GM19023 (cell line): ENCODE measurements at regions not wholly inside any gene's neighbourhood (a gene's known extent, or its start where the extent isn't known, plus 50 kb on each side); places are given as distances from the start of the nearest gene placed in this dataset.

Experiments used
- ATAC-seq: cut with Tn5 transposase; IDR thresholded peaks from one replicate; pipeline ENCODE4 v1.9.1; 2021; ENCODE audit warnings: mild to moderate bottlenecking, moderate library complexity; ENCODE audit not compliant: unreplicated experiment

DNA sequence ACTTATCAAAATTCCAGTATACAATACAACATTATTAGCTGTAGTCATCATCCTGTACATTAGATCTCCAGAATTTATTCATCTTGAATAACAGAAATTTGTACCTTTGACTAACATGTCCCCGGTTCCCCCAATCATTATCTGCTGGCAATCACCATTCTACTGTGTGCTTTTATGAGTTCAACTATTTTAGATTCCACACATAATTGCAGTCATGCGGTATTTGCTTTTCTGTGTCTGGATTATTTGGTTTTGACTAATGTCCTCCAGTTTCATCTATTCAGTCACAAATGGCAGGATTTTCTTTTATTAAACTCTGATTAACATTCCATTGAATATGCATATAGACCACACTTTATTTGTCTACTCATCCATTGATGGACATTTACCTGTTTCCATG, 530.7 kb upstream of the SLITRK1 start:
- ATAC-seq, result no peak

DNA sequence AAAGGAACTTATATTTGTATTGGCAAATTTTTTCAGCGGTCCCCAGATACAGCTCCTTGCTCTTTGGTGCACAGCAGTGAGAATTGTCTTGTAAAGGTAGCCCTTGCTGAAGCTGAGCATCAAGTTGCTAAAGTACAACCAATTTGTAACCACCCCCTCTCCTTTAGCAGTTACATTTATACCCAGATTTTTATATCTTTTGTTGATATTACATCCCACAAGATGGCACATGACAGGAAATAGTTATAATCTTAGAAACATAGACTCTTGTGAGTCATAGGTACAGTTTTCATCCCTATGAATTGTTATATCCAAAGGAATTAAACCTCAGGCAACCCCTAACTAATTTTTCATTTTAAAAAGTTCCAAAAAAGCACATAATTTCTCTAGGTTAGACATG, 523.0 kb upstream of the SLITRK1 start:
- ATAC-seq, result no peak

DNA sequence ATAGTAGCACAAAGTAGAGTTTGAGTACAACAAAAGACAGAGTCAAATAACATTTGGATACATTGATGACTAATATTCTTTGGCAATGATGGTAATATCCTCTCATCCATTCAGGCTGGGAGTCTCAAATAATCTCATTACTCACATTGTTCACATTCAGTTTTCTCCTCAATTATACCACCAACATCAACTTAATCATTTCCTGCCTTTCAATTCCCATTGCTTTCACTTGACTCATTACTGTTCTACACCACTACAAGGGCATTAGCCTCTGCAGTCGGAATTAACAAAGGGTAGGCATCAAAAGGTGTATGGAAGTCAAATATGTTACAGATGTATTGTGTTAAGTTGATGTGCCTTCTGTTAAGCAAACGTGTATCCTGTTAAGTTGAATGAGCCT, 518.4 kb upstream of the SLITRK1 start:
- no peak for ATAC-seq

DNA sequence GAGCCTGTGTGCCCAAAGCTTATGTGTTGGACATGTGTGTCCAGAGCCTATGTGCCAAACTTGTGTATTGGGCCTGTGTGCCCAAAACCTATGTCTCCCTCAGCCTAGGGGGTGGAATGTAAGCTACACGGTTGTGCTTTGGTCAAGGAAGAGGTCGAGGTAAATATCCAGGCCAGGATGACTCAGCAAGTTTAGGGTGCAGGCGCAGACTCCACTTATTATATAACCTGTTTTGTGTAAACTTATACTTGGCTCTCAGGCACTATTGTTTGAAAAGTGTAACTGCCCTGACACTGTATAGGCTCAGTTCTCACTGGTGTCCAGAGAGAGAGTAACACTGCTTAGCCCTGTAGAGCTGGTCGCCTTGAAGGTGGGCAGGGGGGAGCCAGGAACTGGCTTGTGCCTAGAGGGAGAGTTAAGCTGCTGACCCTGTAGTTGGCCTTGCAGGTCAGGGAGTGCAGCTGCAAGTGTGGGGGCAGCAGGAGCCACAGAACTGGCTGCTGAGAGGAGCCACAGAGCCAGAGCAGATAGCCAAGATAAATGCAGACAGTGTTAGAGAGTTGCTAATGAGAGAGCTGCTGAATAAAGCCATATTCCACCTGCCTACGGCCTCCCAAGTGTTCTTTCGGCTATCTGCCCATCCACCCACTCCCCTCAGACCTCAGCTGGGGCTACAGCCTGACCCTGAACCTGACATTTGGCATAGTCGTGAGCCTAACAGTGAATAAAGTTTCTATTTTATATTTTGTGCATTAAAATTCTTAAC, 517.2 kb upstream of the SLITRK1 start:
- ATAC-seq, result no peak

DNA sequence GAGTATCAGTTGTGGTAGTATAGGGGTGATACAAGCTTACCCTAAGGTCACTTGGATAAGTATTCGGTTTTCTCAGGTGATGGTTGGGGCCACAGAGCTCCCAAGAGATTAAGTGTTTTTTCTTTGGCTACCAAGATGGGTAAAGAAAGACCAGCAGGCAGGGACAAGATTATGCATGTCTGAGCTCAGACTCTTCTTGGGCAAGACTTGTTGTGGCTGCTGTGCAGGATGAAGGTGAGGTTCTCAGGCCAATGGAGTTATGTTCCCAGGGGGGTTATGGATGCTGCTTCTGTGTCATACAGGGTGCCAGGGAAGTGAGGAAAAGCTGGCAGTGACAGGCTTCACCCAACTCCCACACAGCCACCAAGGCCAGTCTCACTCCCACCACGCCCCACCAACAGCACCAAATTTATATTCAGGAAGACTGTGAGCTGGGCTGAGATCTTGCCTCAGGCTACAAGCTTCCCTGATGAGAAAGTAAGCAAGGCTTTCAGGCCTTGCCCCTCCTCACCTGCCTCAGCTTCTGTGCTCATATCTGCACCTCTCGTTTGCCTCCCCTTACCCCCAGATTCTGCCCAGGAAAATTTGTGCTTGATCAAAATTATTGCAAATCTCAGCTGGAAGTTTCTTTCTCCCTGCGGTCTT, 511.8 kb upstream of the SLITRK1 start:
- no peak for ATAC-seq

DNA sequence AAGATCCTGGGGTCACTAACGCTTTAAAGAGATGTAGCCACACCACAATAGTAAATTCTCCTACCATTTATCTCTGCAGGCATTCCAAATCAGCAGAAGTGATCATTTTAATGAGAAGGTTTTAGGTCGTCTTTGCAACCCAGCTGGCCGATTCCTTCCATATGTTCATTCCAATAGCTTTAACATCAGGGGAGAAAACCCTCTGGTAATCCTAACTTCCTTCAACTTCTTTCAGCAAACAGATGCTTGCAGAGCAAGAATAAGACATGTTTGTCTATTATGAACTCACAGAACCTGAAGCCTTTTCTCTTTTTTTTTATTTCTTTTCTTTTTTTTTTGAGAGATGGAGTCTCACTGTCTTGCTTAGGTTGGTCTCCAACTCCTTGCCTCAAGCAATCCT, 498.6 kb upstream of the SLITRK1 start:
- no peak for ATAC-seq

DNA sequence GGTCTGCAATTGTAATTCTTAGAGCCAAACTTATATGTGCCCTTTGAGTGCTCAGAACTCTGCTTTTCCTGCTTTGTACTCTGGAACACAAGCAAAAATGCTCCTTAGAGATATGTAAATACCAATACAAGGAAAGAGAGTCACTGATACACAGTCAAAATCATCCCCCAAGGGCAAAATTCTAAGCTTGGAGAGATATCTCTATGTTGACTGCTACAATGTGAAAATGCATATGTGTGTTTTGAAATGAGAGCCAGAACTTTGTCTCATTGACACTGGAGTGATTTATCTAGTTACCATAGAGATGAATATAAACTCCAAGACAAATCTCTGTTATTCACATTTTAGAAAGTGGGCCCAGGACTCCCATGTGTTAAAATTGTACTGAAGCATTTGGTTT, 494.8 kb upstream of the SLITRK1 start:
- ATAC-seq, result no peak

DNA sequence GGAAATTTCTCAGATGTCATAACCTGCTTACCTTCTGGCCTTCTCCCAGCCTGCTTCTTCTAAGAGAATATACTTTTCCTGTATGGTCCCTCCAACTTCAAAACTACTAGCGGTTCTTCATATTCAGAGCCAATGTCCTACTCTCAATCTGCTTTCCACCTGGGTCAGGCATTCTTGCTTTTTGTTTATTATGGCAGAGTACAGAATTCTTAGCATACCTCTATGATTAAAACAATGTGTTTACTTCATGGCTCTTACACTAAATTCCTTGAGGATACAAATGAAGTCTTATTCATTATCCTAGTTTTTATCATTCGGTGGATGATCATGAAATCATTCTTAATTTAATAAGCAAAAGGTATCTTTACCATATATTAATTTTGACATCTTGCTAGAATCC, 484.2 kb upstream of the SLITRK1 start:
- ATAC-seq, result no peak

DNA sequence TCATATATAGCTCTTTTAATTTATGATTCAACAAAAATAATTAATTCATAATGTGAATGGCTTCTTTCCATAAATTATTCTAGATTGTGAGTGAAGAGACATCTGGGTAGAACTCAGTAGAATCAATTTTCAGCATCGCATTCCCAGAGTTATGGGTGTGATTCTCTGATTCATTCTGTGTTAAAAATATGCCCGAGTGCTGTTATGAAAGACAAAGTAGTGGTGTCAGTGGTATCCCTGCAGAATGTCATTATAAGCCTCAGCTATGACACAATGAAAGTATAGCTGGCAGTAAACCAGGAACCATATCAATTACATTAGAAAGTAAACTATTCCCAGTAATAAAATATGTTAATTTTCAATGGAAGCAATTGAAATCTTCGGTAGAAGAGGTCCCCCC, 480.5 kb upstream of the SLITRK1 start:
- no peak for ATAC-seq

DNA sequence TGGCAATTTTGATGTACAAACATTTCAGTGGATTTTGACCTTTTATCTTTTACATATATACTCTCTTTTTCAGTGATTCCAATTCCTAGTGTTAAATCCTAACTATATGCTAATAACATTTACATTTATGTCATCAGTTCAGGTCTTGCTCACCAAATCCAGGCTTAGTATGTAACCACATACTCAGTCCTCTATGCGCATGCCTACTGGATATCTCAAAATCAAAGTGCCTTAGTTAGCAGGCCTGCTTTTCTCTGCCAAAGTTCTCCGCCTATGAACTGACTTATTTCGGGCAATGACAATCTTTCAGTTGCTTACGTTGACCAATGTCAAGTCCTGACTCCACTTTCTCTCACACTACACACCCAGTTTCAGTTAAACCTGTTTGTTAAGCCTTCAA, 478.5 kb upstream of the SLITRK1 start:
- no peak for ATAC-seq

DNA sequence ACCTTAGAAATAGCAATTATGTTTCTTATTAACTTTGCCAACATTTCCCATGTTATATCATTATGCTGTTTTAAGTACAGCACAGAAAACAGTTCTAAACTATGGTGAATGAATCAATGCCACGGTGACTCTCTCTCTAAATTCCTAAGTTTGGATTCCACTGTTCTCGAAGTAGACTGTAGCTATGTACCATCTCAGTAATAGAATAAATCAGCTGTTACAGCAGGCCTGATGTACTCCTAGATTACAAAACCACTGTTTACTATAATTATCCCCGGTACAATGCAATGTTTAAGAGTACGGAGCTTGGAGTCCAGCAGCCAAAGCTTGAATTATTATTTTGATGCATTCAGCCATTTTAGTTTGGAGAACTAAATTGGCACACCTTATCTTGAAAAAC, 476.3 kb upstream of the SLITRK1 start:
- ATAC-seq, result no peak

DNA sequence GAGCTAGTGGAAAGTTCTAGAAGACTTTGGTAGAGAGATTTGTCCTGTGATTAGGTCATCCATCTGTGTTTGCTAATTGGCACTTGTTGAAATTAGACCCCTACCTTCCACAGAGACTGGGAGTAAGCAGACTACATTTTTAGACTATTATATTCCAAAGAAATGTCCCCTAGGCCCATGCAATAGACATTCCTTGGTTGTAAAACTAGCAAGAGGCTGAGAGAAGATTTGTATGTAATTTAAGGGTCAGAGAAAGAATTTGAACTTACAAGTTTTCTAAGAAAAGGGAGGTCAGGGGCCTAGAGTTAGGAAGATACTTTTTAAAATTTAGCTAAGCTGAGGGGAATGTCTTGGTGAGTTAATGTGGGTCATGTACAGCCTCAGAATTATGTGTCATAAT, 470.7 kb upstream of the SLITRK1 start:
- ATAC-seq, result no peak

DNA sequence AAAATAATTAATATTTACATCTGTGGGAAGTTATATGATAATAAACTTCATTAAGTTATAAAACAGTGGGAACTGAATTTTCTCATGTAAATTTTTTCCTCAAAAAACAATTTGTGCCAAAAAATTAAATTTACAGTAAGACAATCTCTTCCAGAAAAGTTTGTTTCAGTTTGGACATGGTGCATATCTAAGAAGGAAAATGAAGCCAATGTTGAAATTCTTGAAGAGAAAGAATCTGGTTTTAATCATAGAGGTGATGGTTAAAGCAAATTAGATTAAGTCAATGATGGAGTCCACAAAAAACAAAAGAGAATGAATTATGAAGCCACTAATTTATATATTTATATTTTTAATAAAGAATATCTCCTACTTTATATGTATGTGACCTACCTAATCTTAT, 457.2 kb upstream of the SLITRK1 start:
- ATAC-seq, result no peak

DNA sequence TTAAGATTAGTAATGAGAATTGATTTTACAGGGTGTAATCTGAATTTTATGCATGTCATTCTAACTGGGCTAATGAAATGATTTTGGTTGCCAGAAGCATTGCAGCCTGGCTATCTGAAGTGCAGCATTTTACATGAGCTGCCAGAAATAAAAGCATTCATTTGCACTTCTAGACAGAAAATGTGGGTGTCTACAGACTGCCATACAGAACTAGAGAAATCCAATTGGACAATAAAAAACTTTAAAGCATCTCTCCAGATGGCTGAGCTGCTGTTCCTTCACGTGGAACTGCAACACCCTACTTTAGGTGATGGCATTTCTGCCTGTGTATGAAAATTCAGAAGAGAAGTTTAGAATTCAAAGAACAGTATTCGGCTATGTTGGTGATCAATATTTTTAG, 450.1 kb upstream of the SLITRK1 start:
- no peak for ATAC-seq

DNA sequence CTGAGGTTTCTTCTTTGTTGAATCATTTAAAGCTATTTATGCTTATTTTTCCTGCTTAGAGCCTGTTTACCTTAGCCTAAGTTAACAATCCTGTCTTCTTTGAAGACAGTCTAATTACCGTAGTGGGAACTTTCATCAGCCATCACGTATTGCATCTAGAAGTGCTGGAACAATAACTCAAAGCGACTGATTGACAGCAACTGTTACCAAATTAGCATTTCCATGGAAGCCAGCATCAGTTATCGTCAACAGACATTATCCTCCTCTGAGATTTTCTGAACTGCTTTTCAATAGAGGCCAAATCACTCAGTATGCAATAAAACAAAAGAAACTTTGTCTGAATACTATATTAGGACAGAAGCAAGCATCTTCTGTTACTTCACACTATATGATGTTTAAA, 433.3 kb upstream of the SLITRK1 start:
- ATAC-seq, result no peak

DNA sequence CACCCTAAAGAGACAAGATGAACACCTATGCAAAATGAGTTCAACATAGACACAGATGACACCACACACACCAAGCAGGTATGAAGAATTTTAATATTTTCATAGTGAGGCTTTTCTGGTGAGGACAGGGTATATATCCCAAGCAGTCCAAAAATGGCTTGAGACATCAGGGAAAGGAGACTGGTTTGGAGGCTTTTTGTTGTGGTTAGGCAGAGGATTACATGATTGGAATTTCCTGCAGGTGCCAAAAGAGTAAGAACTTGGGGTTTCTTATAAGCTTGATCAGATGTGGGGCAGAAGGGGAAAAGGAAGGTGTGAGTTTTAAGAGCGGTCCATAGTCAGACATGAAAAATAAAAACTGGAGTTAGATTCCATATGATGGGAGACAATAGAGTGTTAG, 420.8 kb upstream of the SLITRK1 start:
- no peak for ATAC-seq

DNA sequence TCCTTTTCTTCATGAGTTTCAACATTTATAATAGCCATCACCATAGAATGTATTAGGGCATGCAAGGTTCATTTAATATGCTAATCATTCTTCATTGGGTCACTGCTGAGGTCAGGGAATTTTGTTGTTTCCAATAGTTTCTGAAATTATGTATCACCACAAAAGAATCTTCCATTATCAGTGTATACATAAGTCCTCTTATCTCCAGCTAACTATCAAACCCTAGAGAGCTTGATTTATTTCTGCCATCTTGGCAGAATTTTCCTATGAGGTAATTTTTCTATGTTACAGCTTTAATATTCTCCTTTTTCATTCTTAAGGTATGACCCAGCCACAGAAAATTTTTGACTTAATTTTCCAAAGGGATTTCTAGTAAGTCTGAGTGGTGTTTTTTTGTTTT, 415.0 kb upstream of the SLITRK1 start:
- no peak for ATAC-seq

DNA sequence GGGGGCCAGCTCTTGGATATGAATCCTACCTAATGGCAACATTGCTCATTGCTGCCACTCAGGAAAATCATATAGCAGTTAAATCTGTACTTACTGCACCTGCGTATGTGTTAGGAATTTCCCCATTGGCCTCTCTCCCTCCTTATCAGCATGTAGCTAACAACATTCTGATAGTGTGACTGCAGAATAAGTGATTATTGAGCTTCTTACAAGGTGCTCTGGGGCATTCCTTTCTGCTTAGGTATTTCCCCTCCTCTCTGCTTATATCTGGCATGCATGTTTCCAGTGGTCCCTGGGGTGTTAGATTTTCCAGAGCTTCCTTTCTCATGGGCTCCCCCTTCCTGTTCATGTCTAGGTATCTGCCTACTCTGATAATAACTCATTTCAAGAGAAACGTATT, 414.1 kb upstream of the SLITRK1 start:
- no peak for ATAC-seq

DNA sequence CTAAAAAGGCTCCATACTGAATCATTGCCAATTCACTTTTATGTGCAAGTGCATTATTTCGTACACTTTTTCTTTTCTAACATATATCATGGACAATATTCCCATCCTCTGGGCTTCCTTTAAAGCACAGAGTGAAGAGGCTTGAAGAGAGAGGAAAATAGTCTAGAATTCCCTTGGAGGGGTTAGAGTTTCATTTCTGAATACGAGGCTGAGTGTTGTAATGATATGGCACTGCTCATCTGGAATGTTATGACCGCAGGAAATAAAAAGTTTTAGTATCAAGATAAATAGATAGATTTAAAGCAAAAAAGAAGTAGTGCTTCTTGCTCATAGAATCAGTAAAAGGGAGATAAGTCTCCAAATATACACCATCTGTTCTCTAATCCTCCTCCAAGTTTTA, 412.3 kb upstream of the SLITRK1 start:
- no peak for ATAC-seq

DNA sequence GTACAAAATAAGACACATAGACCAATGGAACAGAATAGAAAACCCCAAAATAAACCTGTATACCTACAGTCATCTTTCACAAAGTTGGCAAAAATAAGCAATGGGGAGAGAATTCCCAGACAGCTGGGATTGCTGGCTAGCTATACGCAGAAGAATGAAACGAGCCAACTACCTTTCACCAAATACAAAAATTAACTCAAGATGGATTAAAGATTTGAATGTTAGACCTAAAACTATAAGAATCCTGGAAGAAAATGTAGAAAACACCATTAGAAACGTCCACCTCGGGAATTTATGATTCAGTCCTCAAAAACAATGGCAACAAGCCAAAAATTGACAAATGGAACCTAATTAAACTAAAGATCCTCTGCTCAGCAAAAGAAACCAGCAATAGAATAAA, 408.1 kb upstream of the SLITRK1 start:
- no peak for ATAC-seq

DNA sequence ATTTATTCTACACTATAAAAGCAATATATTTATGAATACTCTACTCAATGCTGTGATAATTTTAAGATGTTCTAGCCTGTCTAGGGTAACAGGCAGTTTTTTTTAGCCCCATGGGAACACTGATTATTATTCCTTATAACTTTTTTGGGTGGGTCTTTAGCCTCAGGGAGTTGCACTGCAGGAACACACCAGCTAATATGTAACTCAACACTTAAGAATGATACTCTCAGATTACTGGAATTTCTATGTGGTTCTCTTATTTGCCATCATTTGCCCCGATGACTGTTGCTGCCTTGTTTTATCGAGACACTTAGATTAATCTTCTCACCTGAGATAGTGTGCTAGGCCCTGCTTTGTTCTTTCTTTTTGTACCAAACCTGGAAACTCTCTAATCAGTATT, 396.9 kb upstream of the SLITRK1 start:
- no peak for ATAC-seq

DNA sequence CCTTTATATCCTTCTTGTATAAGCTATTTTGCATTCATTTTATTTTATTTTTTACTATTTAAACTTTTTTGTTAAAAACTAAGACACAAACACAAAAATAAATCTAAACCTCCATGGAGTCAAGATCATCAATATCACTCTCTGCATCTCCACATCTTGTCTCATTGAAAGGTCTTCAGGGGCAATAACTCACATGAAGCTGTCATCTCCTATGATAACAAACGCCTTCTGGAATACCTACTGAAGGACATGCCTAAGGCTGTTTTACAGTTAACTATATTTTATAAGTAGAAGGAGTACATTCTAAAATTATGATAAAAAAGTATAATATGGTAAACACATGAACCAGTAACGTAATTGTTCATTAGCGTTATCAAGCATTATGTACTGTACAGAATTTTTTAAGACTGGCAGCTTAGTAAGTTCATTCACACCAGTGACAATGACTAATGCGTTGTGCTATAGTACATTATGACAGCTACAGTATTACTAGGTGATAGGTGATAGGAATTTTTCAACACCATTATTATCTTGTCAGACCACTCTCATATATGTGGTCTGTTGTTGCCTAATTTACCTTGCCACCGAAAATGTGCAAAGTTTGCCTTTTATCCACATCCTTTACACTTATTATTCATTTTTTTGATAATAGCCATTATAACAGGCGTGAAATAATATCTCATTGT, 390.7 kb upstream of the SLITRK1 start:
- no peak for ATAC-seq
